ENCODE measurements at regions not wholly inside any gene's neighbourhood (a gene's known extent, or its start where the extent isn't known, plus 50 kb on each side); places are given as distances from the start of the nearest gene placed in this dataset.

DNA sequence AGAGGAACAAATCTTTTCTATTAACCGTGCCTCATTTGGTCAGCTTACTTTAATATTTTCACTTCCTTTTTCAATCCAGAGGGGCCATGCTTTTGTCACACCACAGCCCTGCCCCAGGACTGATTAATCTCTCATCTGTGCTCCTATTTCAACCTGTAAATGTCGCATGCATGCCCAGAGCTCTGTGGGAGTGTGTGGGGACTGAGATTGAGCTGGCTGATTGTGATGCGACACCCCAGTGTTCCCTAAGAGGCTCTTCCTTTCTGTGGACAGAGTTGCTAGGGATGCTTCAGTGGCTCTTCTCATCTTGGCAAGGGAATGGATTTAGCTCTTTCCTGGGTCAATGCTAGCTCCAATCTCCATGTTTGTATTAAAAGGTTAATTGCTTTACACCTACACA, 249.6 kb downstream of the TDRD3 start:
- TF ChIP-seq, protein P1, sequence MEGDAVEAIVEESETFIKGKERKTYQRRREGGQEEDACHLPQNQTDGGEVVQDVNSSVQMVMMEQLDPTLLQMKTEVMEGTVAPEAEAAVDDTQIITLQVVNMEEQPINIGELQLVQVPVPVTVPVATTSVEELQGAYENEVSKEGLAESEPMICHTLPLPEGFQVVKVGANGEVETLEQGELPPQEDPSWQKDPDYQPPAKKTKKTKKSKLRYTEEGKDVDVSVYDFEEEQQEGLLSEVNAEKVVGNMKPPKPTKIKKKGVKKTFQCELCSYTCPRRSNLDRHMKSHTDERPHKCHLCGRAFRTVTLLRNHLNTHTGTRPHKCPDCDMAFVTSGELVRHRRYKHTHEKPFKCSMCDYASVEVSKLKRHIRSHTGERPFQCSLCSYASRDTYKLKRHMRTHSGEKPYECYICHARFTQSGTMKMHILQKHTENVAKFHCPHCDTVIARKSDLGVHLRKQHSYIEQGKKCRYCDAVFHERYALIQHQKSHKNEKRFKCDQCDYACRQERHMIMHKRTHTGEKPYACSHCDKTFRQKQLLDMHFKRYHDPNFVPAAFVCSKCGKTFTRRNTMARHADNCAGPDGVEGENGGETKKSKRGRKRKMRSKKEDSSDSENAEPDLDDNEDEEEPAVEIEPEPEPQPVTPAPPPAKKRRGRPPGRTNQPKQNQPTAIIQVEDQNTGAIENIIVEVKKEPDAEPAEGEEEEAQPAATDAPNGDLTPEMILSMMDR (IDR thresholded peaks at IDR 0.05): no peak
- no peak for TF ChIP-seq POLR2A (IDR thresholded peaks at IDR 0.05)

Data from body of pancreas (tissue), 4 donors.